HepG2 (cell line): ENCODE measurements at regions not wholly inside any gene's neighbourhood (a gene's known extent, or its start where the extent isn't known, plus 50 kb on each side); places are given as distances from the start of the nearest gene placed in this dataset.

Source experiments
- DNMT1 ChIP-seq: sonication (generic); formaldehyde crosslinking; IDR thresholded peaks from 2 replicates; pipeline ENCODE4 v1.5.1; 2020; ENCODE audit warnings: mild to moderate bottlenecking, missing genetic modification reagents
- GATAD1 ChIP-seq: IDR thresholded peaks from 2 replicates; pipeline ENCODE4 v1.6.1; 2016; ENCODE audit warnings: missing genetic modification reagents, missing compliant biosample characterization
- MEIS2 ChIP-seq: sonication (generic); formaldehyde crosslinking; IDR thresholded peaks from 2 replicates; pipeline ENCODE4 v1.9.0; 2021; ENCODE audit warnings: mild to moderate bottlenecking, missing genetic modification reagents
- MIER3 ChIP-seq: IDR thresholded peaks from 2 replicates; pipeline ENCODE4 v1.6.1; 2016; ENCODE audit warnings: missing compliant biosample characterization, borderline replicate concordance
- MZF1 ChIP-seq: sonication (generic); formaldehyde crosslinking; IDR thresholded peaks from 2 replicates; pipeline ENCODE4 v1.8.1; 2023; ENCODE audit warnings: mild to moderate bottlenecking, missing genetic modification reagents, borderline replicate concordance
- NFKB2 ChIP-seq: sonication (generic); formaldehyde crosslinking; IDR thresholded peaks from 2 replicates; pipeline ENCODE4 v1.4.0; 2020; ENCODE audit warnings: missing genetic modification reagents, borderline replicate concordance
- NR1H2 ChIP-seq: sonication (generic); formaldehyde crosslinking; IDR thresholded peaks from 2 replicates; pipeline ENCODE4 v1.8.1; 2022; ENCODE audit warnings: low read depth, missing genetic modification reagents, borderline replicate concordance
- RBM39 ChIP-seq: fragments of 200-400 bp; formaldehyde crosslinking; IDR thresholded peaks from one replicate; pipeline ENCODE4 v1.6.1; 2018; ENCODE audit warnings: antibody characterized with exemption, mild to moderate bottlenecking, low read depth, low read length; ENCODE audit not compliant: poor library complexity, severe bottlenecking
- RELA ChIP-seq: sonication (generic); formaldehyde crosslinking; IDR thresholded peaks from 2 replicates; pipeline ENCODE4 v1.4.0; 2020; ENCODE audit warnings: missing genetic modification reagents
- REPIN1 ChIP-seq: sonication (generic); formaldehyde crosslinking; IDR thresholded peaks from 2 replicates; pipeline ENCODE4 v1.8.0; 2022; ENCODE audit warnings: missing genetic modification reagents, low read depth, mild to moderate bottlenecking, borderline replicate concordance
- SP4 ChIP-seq: sonication (generic); formaldehyde crosslinking; IDR thresholded peaks from 2 replicates; pipeline ENCODE4 v1.8.1; 2023; ENCODE audit warnings: mild to moderate bottlenecking, missing genetic modification reagents
- ZBTB14 ChIP-seq: sonication (generic); formaldehyde crosslinking; IDR thresholded peaks from 2 replicates; pipeline ENCODE4 v1.4.0; 2020; ENCODE audit warnings: missing genetic modification reagents
- ZBTB7A ChIP-seq: sonication (generic); formaldehyde crosslinking; IDR thresholded peaks from 2 replicates; pipeline ENCODE4 v1.8.0; 2022; ENCODE audit warnings: mild to moderate bottlenecking, missing genetic modification reagents
- ZFP36L2 ChIP-seq: sonication (generic); formaldehyde crosslinking; IDR thresholded peaks from 2 replicates; pipeline ENCODE4 v1.4.0; 2020; ENCODE audit warnings: missing genetic modification reagents
- ZNF460 ChIP-seq: sonication (generic); formaldehyde crosslinking; IDR thresholded peaks from 2 replicates; pipeline ENCODE4 v1.5.1; 2020; ENCODE audit warnings: missing genetic modification reagents, mild to moderate bottlenecking, borderline replicate concordance
- ZNF629 ChIP-seq: sonication (generic); formaldehyde crosslinking; conservative IDR thresholded peaks from 2 replicates; pipeline ENCODE4 v1.5.0; 2020; ENCODE audit warnings: missing genetic modification reagents
- ZNF770 ChIP-seq: sonication (generic); formaldehyde crosslinking; IDR thresholded peaks from 2 replicates; pipeline ENCODE4 v1.5.0; 2020; ENCODE audit warnings: mild to moderate bottlenecking, missing genetic modification reagents
- ZNF781 ChIP-seq: sonication (generic); formaldehyde crosslinking; IDR thresholded peaks from 2 replicates; pipeline ENCODE4 v1.5.1; 2020; ENCODE audit warnings: borderline replicate concordance, mild to moderate bottlenecking, missing genetic modification reagents; ENCODE audit errors: not compliant biosample characterization
- ZNF879 ChIP-seq: sonication (generic); formaldehyde crosslinking; IDR thresholded peaks from 2 replicates; pipeline ENCODE4 v1.8.1; 2023; ENCODE audit warnings: missing genetic modification reagents
- ZSCAN22 ChIP-seq: sonication (generic); formaldehyde crosslinking; IDR thresholded peaks from 2 replicates; pipeline ENCODE4 v1.4.0; 2020; ENCODE audit warnings: mild to moderate bottlenecking, missing genetic modification reagents
- TF ChIP-seq, protein P1 (sequence below): IDR thresholded peaks from 2 replicates; pipeline ENCODE4 v1.6.1; 2016
- TF ChIP-seq, protein P2 (sequence below): sonication (generic); formaldehyde crosslinking; IDR thresholded peaks from 2 replicates; pipeline ENCODE4 v1.5.1; 2020; ENCODE audit warnings: mild to moderate bottlenecking, missing genetic modification reagents, borderline replicate concordance
- TF ChIP-seq, protein P3 (sequence below): sonication (generic); formaldehyde crosslinking; IDR thresholded peaks from 2 replicates; pipeline ENCODE4 v1.8.0; 2022; ENCODE audit warnings: mild to moderate bottlenecking, missing genetic modification reagents

- 0 out of 2 replicates have a peak, but pooled peaks have one; percentile 51 for TF ChIP-seq ZSCAN22 (CRISPR knock-in tag)
- TF ChIP-seq GATAD1 (CRISPR knock-in tag): peak; percentile 61; the same call in 1 of the 2 replicates
- peak; percentile 77; the same call in 1 of the 2 replicates for TF ChIP-seq MEIS2 (CRISPR knock-in tag)
- TF ChIP-seq ZBTB14: no peak
- TF ChIP-seq ZFP36L2: no peak
- no peak for TF ChIP-seq ZNF770 (CRISPR knock-in tag)
- no peak for TF ChIP-seq ZNF781 (CRISPR knock-in tag)
- no peak for TF ChIP-seq NR1H2 (CRISPR knock-in tag)
- TF ChIP-seq ZNF879 (CRISPR knock-in tag): no peak
- no peak for TF ChIP-seq ZBTB7A (CRISPR knock-in tag)
- TF ChIP-seq DNMT1 (CRISPR knock-in tag): no peak
- TF ChIP-seq REPIN1 (CRISPR knock-in tag): peak; percentile 94
- no peak; the same call in 1 of the 2 replicates for TF ChIP-seq ZNF460 (CRISPR knock-in tag)
- TF ChIP-seq, protein P1, sequence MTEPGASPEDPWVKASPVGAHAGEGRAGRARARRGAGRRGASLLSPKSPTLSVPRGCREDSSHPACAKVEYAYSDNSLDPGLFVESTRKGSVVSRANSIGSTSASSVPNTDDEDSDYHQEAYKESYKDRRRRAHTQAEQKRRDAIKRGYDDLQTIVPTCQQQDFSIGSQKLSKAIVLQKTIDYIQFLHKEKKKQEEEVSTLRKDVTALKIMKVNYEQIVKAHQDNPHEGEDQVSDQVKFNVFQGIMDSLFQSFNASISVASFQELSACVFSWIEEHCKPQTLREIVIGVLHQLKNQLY (CRISPR knock-in tag): peak; percentile 83; the same call in 1 of the 2 replicates
- TF ChIP-seq, protein P2, sequence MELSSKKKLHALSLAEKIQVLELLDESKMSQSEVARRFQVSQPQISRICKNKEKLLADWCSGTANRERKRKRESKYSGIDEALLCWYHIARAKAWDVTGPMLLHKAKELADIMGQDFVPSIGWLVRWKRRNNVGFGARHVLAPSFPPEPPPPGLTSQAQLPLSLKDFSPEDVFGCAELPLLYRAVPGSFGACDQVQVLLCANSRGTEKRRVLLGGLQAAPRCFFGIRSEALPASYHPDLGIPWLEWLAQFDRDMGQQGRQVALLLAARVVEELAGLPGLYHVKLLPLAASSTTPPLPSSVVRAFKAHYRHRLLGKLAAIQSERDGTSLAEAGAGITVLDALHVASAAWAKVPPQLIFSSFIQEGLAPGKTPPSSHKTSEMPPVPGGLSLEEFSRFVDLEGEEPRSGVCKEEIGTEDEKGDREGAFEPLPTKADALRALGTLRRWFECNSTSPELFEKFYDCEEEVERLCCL: no peak
- TF ChIP-seq, protein P3, sequence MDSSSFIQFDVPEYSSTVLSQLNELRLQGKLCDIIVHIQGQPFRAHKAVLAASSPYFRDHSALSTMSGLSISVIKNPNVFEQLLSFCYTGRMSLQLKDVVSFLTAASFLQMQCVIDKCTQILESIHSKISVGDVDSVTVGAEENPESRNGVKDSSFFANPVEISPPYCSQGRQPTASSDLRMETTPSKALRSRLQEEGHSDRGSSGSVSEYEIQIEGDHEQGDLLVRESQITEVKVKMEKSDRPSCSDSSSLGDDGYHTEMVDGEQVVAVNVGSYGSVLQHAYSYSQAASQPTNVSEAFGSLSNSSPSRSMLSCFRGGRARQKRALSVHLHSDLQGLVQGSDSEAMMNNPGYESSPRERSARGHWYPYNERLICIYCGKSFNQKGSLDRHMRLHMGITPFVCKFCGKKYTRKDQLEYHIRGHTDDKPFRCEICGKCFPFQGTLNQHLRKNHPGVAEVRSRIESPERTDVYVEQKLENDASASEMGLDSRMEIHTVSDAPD (CRISPR knock-in tag): peak; percentile 97
- TF ChIP-seq NFKB2: no peak
- TF ChIP-seq RBM39: no peak
- no peak for TF ChIP-seq SP4
- no peak for TF ChIP-seq ZNF629 (CRISPR knock-in tag)
- TF ChIP-seq MZF1 (CRISPR knock-in tag): no peak
- no peak for TF ChIP-seq RELA (CRISPR knock-in tag)
- TF ChIP-seq MIER3: peak; percentile 91; the same call in 1 of the 2 replicates
Observed at GRCh38 chr15:62569460-62570404, 404.6 kb upstream of the C2CD4B start (continued).
